Caco-2 (cell line): ENCODE measurements at regions not wholly inside any gene's neighbourhood (a gene's known extent, or its start where the extent isn't known, plus 50 kb on each side); places are given as distances from the start of the nearest gene placed in this dataset.

ENCODE experiments used
- BruUV-seq: library from RNA; stranded (reverse); fragments of 400-500 nt; replicated peaks from 2 replicates; lab custom pipeline; 2021; lab: Mats Ljungman, UMichigan
- CTCF ChIA-PET: fragments of 300-600 bp; sonication (Branson Sonifier 250); formaldehyde crosslinking; loops from one replicate; lab custom pipeline; 2022; ENCODE audit warnings: antibody characterized with exemption; lab: Charles Lee
- POLR2A ChIA-PET: fragments of 300-600 bp; sonication (Branson Sonifier 250); formaldehyde crosslinking; loops from one replicate; lab custom pipeline; 2022; ENCODE audit warnings: antibody characterized with exemption; lab: Charles Lee
- DNase-seq, 2 experiments: peaks; one replicate each; pipeline versions ENCODE4 v3.0.0 to v3.0.0-alpha.2; 2020 to 2022
- H3K27me3 ChIP-seq: replicated peaks from 2 replicates; pipeline ENCODE4 v1.6.0; 2011; ENCODE audit warnings: low read length; ENCODE audit not compliant: control insufficient read depth, insufficient read depth
- H3K36me3 ChIP-seq: 2 replicates; pipeline ENCODE4 v1.5.1; 2011; ENCODE audit warnings: low read length; ENCODE audit not compliant: control insufficient read depth, insufficient read depth
- H3K4me1 ChIP-seq: fragments of 250-450 bp; sonication (Bioruptor Pico); 2 replicates; pipeline ENCODE4 v1.5.1; 2020; ENCODE audit warnings: mild to moderate bottlenecking
- H3K4me3 ChIP-seq: 2 replicates; pipeline ENCODE4 v1.5.1; 2011; ENCODE audit warnings: low read depth, mild to moderate bottlenecking, control low read depth, low read length
- H3K9me3 ChIP-seq: fragments of 250-450 bp; sonication (Bioruptor Pico); 2 replicates; pipeline ENCODE4 v1.5.1; 2020; ENCODE audit warnings: mild to moderate bottlenecking, moderate library complexity
- H3K27ac Mint-ChIP-seq: one replicate; pipeline ENCODE4 v1.8.0; 2022; ENCODE audit warnings: mixed read lengths; ENCODE audit not compliant: unreplicated experiment
- H3K27me3 Mint-ChIP-seq: one replicate; pipeline ENCODE4 v1.8.0; 2022; ENCODE audit warnings: mixed read lengths; ENCODE audit not compliant: insufficient read depth, unreplicated experiment
- H3K36me3 Mint-ChIP-seq: one replicate; pipeline ENCODE4 v1.8.0; 2022; ENCODE audit warnings: mild to moderate bottlenecking, mixed read lengths; ENCODE audit not compliant: insufficient read depth, unreplicated experiment
- H3K4me1 Mint-ChIP-seq: one replicate; pipeline ENCODE4 v1.8.0; 2022; ENCODE audit warnings: low read depth, mixed read lengths; ENCODE audit not compliant: unreplicated experiment
- H3K4me3 Mint-ChIP-seq: one replicate; pipeline ENCODE4 v1.8.0; 2022; ENCODE audit warnings: mild to moderate bottlenecking, moderate library complexity, mixed read lengths; ENCODE audit not compliant: unreplicated experiment
- H3K9me3 Mint-ChIP-seq: one replicate; pipeline ENCODE4 v1.8.0; 2022; ENCODE audit warnings: mixed read lengths; ENCODE audit not compliant: unreplicated experiment
- CTCF ChIP-seq, 2 experiments: fragments of 200-600 bp in 1 of 2; IDR thresholded peaks; 1 replicate in 1 of 2; 2 replicates in 1 of 2; pipeline versions ENCODE4 v1.5.1 to v1.8.0; 2011 to 2022; ENCODE audit warnings: antibody characterized with exemption in 1 of 2, control low read depth in 1 of 2, inconsistent platforms in 1 of 2, low read depth in 1 of 2, low read length in 1 of 2, mild to moderate bottlenecking in 1 of 2, moderate library complexity in 1 of 2; ENCODE audit not compliant: insufficient read depth in 1 of 2, severe bottlenecking in 1 of 2, unreplicated experiment in 1 of 2
- intact Hi-C: fragments of 100-400 bp; cut with micrococcal nuclease; formaldehyde crosslinking; loops from one replicate; pipeline ENCODE4 v1.10.0; 2022; ENCODE audit not compliant: unreplicated experiment

GRCh38 chr7:69336976-69337375 is 261.3 kb upstream of the AUTS2 start:
- no peak for TF ChIP-seq CTCF (IDR thresholded peaks at IDR 0.05; ENCODE audit: insufficient read depth in 1 of 2, low read depth in 1 of 2, low read length in 1 of 2, severe bottlenecking in 1 of 2, unreplicated experiment in 1 of 2)
- no peak overlapping the region for H3K4me3 Mint-ChIP-seq
- Histone ChIP-seq H3K4me1 (no peaks in the 10 kb centered on the region), H3K9me3 (no peaks in the 10 kb centered on the region), H3K36me3 (no peaks in the 10 kb centered on the region), H3K27me3 (no peaks in the 10 kb centered on the region), H3K4me3 (no peak overlapping the region)
- no peak overlapping the region for H3K27ac Mint-ChIP-seq
- H3K4me1 Mint-ChIP-seq, result no peaks in the 10 kb centered on the region
- H3K9me3 Mint-ChIP-seq, result peaks cover 28% of the 10 kb centered on the region
- no peak for DNase-seq
- no peaks in the 10 kb centered on the region for H3K36me3 Mint-ChIP-seq
- CTCF ChIA-PET, result no interaction called here
- POLR2A ChIA-PET, result no interaction called here
- H3K27me3 Mint-ChIP-seq, result no peaks in the 10 kb centered on the region
- intact Hi-C loops, result no loop called here
- no TSS peak for BruUV-seq

GRCh38 chr7:69338144-69338543 is 260.1 kb upstream of the AUTS2 start:
- H3K4me3 Mint-ChIP-seq, result no peak overlapping the region
- peaks cover 28% of the 10 kb centered on the region for H3K9me3 Mint-ChIP-seq
- no peaks in the 10 kb centered on the region for H3K27me3 Mint-ChIP-seq
- no peak for TF ChIP-seq CTCF (IDR thresholded peaks at IDR 0.05; ENCODE audit: insufficient read depth in 1 of 2, low read depth in 1 of 2, low read length in 1 of 2, severe bottlenecking in 1 of 2, unreplicated experiment in 1 of 2)
- Histone ChIP-seq H3K36me3 (no peaks in the 10 kb centered on the region), H3K4me1 (no peaks in the 10 kb centered on the region), H3K27me3 (no peaks in the 10 kb centered on the region), H3K9me3 (no peaks in the 10 kb centered on the region), H3K4me3 (no peak overlapping the region)
- no peak overlapping the region for H3K27ac Mint-ChIP-seq
- DNase-seq, result no peak
- no peaks in the 10 kb centered on the region for H3K36me3 Mint-ChIP-seq
- H3K4me1 Mint-ChIP-seq, result no peaks in the 10 kb centered on the region
- POLR2A ChIA-PET, result no interaction called here
- BruUV-seq, result no TSS peak
- CTCF ChIA-PET, result no interaction called here
- intact Hi-C loops, result no loop called here

- ChIA-PET CTCF (no interaction called here), POLR2A (no interaction called here)
- Mint-ChIP-seq H3K4me3 (no peak overlapping the region), H3K36me3 (no peaks in the 10 kb centered on the region), H3K4me1 (no peaks in the 10 kb centered on the region), H3K27ac (no peak overlapping the region), H3K9me3 (peaks cover 31% of the 10 kb centered on the region), H3K27me3 (no peaks in the 10 kb centered on the region)
- Histone ChIP-seq H3K36me3 (no peaks in the 10 kb centered on the region), H3K4me3 (no peak overlapping the region), H3K9me3 (no peaks in the 10 kb centered on the region), H3K4me1 (no peaks in the 10 kb centered on the region), H3K27me3 (no peaks in the 10 kb centered on the region)
- no TSS peak for BruUV-seq
- TF ChIP-seq CTCF (IDR thresholded peaks at IDR 0.05; ENCODE audit: insufficient read depth in 1 of 2, low read depth in 1 of 2, low read length in 1 of 2, severe bottlenecking in 1 of 2, unreplicated experiment in 1 of 2), result no peak
- intact Hi-C loops, result no loop called here
- DNase-seq, result no peak
These were observed 257.0 kb upstream of the AUTS2 start for GRCh38 chr7:69341288-69341687.
